ENCODE measurements at regions not wholly inside any gene's neighbourhood (a gene's known extent, or its start where the extent isn't known, plus 50 kb on each side); places are given as distances from the start of the nearest gene placed in this dataset.
"Not testable (repeated sequence)": the region's sequence is repeated elsewhere in the genome, so short reads cannot be mapped to it uniquely, and the experiment has no call there.

DNA sequence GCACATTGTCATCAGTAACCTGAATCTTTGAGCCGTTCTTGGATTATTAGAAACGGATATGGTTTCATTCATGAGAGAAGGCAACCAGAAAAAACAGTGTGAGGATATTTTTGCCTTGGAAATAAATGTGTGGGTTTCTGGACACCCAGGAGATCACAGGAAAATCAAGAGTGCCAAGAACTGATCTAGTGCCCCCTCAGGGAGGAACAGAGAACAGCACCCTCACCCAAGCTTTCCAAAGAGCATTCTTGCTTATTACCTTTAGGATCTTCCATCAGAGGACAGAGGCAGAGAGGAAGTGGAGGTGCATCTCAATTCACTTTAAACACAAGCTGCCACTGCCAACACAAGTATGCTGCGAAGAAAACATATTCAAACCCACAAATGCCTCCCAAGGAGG is 851.5 kb upstream of the COBL start:
- DNase-seq (ENCODE audit: low read depth in 2 of 3, low spot score in 2 of 3): no peak

DNA sequence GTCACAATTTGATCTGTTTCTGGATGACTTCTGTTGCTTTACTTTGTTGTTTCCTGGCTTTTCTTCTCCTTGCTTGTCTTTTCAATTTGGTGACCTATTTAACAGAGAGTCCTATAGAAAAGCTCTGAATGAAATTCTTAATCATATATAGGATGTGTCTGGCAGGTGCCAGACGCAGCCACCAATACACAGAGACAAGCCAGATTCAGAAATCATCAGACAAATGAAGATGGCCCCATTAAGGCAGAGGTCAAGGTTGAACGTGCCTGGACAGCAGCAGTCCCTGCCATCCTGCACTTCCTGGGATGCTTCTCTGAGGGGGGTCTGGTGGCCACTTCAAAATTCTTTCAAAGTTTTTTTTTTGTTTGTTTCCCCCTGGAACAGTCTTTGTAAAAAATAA is 846.7 kb upstream of the COBL start:
- no peak for DNase-seq (ENCODE audit: low read depth in 2 of 3, low spot score in 2 of 3)

DNA sequence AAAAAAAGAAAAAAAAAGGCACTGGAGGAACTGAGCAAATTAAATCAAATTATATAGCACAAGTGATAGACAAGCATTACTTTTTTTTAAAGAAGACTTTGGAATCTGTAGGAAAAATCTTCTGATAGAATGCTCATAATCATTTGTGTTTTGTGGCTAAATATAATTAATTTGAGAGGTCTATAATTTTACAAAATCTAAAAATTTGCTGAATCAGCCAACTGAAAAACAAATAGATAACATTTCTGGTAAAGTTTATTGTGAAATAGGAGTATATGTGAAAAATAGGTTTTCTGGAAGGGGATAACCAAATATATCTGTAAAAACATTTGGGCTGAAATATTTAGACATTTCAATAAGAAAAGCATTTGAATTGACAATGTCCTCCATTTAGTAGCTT is 844.9 kb upstream of the COBL start:
- no peak for DNase-seq (ENCODE audit: low read depth in 2 of 3, low spot score in 2 of 3)

DNA sequence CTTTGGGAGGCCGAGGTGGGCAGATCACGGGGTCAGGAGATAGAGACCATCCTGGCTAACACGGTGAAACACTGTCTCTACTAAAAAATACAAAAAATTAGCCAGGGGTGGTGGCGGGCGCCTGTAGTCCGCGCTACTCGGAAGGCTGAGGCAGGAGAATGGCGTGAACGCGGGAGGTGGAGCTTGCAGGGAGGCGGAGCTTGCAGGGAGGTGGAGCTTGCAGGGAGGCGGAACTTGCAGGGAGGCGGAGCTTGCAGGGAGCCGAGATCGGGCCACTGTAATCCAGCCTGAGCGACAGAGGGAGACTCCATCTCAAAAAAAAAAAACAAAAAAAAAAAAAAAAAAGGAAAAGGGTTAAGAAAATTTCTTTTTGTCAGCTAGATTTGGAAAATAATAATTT is 842.8 kb upstream of the COBL start:
- not testable (repeated sequence) for DNase-seq (ENCODE audit: low read depth in 2 of 3, low spot score in 2 of 3)

DNA sequence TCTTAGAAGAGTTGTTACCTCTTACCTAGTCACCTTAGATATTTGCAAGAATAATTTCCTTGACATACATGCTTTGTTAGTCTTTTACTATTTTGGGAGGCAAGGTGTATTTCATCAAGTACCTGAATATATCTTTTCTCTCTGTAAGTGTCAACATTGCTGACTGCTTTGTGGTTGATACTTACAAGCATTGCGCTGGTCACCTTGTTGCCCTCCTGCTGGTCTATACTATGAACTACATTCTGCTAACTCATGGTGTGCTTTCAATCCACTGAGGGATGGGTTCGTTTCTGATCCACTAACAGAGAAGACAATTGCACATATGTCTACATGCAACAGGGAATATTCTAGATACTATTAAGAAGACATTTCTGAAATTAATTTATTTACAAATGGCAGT is 837.8 kb upstream of the COBL start:
- no peak for DNase-seq (ENCODE audit: low read depth in 2 of 3, low spot score in 2 of 3)

DNA sequence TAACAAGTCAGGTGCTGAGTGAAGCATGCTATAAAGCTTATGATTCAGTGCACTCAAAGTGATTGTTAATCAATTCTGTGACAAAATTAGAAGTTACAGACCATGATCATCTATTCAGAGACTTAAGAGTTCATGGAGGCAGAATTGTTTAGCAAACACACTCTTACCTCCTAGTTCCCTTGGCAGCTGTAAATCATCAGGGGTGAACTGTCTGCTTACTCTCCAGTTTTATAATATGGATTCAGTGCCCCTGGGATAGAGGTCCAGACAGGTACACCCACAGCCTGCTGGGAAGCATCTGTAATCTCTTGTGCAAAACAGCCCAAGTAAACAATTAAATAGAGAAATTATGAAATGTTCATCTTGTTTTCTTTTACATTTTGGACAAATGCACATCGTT is 835.0 kb upstream of the COBL start:
- no peak for DNase-seq (ENCODE audit: low read depth in 2 of 3, low spot score in 2 of 3)

DNA sequence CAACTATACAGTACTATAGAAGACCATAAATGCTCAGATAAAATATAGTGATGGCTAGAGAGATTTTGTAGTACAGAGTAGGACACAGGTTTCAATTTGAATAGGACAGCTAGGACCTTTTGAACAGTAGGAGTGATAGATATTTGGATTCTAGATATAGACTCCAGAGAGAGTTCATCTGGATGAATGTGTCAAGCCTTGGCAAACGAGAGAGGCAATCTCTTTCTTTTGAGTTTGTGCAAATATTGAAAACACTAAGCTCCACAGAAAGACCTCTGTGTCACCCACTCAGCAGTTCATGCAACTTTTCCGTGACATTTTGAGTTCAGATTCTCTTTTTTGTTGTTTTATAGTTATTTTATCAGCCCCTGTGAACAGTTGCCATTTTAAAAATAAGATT is 834.3 kb upstream of the COBL start:
- no peak for DNase-seq (ENCODE audit: low read depth in 2 of 3, low spot score in 2 of 3)

DNA sequence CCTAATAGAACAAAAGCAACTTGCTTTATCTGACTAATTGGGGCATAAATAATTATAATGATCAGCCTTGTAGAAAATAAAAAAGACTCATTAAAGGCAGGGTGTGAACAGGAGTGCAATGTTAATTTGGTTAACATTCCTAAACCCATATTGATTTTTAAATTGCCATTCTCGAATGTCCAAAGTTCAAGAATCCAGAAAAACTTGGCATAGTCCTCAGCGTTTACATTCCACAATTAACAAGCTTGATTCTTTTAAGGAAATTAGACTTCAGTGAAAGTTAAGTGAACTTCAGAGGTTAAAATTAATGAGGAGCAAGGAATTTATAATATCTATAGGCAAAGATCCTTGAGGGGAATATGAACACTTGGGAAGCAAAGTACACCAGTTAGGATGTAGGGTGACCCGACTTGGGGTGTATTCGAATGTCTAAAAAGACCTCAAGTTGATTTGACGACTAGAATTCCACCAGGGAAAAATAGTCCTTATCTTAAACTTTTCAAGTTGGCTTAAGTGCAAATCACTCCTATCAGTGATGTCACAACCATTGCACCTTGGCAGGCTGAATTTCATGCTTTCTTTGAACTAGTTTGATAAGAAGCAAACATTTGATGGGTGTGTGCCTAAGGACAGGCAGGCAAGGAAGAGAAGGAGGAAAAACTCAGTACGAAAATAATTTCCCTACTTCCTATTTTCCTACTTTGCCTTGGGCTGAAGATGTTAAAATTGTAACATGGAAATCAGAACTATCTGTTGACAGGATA is 830.4 kb upstream of the COBL start:
- no peak for DNase-seq (ENCODE audit: low read depth in 2 of 3, low spot score in 2 of 3)

DNA sequence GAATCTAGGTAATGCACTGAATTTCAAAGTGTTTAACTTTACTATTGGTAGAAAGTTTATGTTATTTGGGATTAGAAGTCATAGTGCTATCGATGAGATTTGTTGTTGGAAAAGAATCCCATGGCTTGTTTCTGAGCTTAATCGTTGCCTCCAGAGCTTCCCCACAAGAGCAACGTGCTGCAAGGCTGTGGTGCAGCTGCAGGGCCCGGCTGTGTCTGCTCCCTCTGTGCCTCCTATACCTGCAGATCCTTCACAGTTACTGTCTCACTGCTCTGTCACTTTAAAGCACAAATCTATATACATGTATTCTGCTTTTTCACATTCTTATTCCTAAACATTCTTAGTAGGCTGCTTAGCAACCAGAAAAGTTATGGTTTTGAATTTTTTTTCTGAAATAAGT is 826.6 kb upstream of the COBL start:
- no peak for DNase-seq (ENCODE audit: low read depth in 2 of 3, low spot score in 2 of 3)

DNA sequence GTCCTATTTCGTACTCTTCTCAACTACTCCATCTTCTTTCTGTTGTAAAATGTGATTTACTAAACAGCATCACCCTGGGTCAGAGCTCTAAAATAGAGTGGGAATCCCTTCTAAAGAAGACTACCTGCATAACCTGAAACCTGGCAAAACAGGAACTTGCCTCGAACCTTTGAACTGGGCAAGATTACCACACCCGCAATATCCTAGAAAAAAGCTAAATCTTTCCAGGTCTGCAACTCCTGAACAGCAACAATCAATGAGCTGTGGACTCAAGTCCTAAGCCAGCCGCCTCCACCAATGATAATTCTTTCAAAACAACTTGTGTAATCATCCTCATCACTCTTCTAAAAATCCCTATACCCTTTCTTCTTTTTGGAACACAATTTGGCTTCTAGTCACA is 824.2 kb upstream of the COBL start:
- DNase-seq (ENCODE audit: low read depth in 2 of 3, low spot score in 2 of 3): no peak

DNA sequence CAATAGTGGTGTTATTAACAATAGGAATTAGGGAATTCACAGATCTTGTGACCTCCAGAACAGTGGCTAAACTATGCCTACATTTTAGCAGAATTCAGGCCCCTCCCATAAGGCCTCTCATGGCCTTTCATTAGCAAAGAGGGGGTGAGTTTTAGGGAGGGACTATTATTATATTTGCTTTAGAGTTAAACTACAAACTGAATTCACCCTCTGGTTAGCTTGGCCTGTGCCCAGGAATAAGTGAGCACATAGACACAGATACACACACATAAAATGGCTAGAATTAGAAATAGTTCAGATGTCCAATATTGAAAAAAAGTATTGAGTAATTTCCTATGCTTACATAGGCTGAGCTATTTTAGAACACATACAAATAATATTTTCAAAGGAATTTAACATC is 818.8 kb upstream of the COBL start:
- DNase-seq (ENCODE audit: low read depth in 2 of 3, low spot score in 2 of 3): no peak

DNA sequence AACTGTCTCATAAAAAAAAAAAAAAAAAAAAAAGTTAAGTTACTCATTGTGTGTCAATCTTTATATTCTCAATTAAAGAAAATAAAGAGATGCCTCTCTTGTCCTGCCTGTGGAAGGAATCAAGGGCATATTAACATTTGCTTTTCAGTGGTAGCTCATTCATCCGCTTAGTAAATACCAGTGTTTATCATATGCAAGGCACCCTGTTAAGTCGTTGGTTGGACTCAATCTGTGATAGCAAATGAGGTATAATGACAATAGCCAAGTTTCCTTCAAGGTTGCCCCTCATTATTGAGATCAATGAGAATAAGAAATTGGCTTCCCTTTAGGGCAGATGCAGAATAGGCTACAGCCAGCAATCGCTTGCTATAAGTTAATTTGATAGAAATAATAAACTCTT is 812.7 kb upstream of the COBL start:
- no peak for DNase-seq (ENCODE audit: low read depth in 2 of 3, low spot score in 2 of 3)

DNA sequence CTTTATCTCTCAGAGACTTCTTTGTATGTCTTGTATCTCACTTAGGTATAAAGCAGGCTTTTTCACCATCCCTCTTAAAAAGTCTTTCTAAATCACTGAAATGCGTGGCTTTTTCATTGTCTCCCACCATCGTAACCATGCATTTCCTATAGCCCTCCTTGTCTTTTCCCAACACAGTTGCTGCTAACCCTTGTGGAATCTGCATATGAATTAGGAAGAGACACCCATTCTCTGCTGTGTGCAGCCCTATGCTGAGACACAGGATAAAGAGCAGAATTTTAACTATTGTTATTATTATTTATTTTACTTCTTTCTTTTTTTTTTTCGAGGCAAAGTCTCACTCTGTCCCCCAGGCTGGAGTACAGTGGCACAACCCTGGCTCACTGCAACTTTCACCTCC is 804.3 kb upstream of the COBL start:
- no peak for DNase-seq (ENCODE audit: low read depth in 2 of 3, low spot score in 2 of 3)

DNA sequence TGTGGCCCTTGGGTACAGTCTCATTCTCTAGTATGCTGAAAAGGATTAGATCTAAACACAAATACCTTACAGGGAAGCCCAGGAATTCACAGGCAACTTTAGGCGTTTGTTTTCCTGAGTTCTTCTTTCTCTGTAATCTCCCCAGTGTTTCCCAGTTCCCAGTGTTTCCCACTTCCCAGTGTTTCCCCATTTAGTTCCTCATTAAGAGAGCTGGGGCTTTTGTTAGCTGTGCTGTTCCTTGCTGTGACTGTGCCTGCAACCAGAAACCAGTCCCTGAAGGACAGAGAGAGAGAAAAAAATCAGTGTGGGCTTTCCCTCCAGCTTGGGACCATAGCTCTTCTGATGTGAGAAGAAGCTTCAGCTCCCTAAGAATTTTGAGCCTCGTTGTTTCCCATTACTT is 802.9 kb upstream of the COBL start:
- no peak for DNase-seq (ENCODE audit: low read depth in 2 of 3, low spot score in 2 of 3)

DNA sequence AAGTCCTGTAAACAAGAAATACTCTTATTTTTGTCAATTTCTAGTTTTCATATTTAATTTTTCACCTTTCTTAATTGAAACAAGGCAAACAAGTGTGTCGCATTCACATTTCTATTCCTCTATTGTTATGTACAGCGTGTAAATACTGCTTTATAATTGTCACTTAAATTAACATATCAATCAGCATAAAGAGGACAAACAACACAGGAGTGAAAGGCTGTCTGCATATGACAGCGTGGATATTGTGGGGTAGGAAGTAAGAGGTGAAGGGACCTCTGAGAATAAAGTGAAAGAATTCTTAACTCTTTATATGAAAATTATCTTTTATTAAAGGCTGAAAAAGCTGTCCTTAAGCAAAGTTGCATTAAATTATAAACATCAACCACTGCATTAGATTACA is 797.9 kb upstream of the COBL start:
- DNase-seq (ENCODE audit: low read depth in 2 of 3, low spot score in 2 of 3): no peak

DNA sequence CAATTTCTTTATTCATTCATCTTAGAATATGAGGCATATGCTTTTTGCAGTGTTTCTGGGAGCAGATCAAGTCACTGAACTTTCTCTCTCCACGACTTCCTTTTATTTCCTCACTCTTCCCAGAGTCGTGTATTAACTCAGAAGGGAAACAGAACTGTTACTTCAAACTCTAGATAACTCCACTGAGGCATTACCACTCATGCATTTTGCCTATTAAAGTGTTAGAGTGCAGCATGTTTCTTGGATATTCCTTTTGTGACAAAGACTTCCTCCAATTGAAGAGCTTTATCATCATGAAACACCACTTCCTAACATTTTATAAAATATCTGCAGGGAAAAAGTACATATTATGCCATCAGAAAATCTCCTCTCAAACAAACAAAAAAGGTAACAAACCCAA is 797.4 kb upstream of the COBL start:
- no peak for DNase-seq (ENCODE audit: low read depth in 2 of 3, low spot score in 2 of 3)

DNA sequence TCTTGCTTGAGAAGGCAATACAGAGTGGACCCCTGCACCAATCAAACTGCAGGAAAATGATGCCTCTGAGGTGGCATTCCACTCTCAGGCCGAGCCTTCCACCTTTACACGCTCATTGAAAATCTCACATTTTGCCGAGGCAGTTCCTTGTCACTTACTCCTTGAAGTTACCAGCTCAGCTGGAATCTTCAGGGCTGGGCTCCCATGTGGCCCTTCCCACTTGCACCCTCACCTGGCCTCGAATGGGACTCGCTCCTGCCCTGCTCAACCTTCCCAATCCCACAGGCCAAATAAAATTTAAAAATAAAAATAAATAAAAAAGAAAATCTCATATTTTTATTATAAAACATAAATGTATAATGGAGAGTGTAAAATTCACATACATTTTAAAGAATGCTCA is 790.7 kb upstream of the COBL start:
- no peak for DNase-seq (ENCODE audit: low read depth in 2 of 3, low spot score in 2 of 3)

DNA sequence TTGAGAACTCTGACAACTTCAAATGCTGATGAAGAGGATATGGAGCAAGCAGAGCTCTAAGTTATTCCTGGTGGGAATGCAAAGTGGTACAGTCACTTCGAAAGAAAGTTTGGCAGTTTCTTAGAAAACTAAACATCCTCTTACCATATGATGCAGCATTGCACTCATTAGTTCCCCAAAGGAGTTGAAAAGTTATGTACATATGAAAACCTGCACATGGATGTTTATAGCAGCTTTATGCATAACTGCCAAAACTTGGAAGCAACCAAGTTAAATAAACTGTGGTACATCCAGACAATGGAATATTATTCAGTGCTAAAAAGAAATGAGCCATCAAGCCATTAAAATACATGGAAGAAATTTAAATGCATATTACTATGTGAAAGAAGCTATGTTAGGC is 779.3 kb upstream of the COBL start:
- no peak for DNase-seq (ENCODE audit: low read depth in 2 of 3, low spot score in 2 of 3)

DNA sequence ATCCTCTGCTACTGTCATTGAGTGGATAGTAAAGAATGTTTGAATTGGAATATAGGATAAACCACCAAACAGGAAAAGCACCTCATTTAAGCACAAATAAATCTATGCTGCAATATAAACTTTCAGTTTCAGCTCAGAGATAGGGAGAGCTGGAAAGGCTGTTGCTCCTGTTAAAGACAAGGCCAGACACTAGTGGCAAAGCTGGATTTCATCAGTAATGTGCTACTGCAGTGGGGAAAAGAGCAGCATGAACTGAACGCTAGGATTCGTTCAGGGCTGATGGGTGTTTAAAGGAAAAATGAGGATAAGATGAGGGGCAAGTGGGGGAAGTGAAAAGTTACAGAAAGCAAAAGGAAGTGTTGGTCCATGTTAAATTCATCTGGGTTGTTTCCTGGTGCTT is 775.4 kb upstream of the COBL start:
- no peak for DNase-seq (ENCODE audit: low read depth in 2 of 3, low spot score in 2 of 3)

DNA sequence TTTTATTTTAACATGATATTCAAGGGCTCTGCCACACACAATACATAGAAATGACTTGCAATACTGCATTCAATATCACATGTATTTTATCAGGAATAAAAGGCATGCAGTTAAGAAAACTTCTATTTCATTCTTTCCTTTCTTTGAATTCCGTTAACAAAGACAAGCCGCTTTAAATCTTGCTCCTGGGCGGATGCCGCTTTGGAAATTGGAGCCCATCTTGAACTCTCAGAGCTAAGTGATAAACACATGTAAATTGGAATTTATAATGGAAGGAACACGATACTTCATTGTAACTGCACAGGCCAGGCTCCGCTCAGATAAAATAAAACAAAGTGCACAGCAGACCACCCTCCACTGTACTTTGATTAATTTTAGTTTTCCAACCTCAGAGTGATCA is 774.5 kb upstream of the COBL start:
- DNase-seq (ENCODE audit: low read depth in 2 of 3, low spot score in 2 of 3): no peak

DNA sequence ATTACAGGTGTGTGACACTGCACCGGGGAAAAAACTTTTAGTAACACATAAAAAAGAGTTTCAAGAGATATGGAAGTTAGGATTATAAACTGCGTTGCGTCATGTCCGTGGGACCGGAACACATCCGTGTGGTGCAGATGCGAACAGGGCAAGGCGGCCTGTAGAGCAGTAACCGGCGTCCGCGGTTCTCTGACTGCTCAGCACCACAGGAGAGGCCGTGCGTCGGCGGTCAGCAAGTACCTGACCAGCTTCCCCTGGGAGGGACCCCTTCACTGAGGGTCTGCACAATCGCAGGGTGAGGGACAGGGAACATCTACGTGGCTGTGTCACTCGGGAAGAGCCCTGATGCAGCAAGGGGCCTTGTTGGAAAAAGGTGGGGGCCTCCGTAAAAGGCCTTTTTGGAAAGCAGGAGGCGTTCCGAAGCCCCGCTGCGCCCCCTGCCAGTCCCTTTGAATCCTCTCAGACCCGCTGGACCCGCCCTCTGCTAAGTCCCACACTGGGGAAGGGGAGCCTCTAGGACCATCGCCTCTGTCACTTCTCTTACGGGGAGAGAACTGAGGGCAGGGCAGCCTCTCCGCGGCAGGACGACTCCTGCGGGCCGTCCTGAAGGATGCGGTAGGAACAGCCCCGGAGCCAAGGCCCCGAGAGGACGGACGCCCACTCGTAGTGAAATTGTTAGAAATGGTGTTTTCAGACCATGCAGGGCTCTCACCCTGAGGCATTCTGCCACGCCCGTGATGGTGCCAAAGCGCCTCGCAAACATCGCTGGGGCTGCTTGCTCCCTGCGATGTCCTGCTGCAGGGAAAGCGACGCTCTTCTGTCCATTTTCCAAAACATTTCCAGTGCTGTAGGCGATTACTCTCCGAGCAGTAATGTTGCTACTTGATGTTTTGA is 771.6 kb upstream of the COBL start:
- no peak for DNase-seq (ENCODE audit: low read depth in 2 of 3, low spot score in 2 of 3)

DNA sequence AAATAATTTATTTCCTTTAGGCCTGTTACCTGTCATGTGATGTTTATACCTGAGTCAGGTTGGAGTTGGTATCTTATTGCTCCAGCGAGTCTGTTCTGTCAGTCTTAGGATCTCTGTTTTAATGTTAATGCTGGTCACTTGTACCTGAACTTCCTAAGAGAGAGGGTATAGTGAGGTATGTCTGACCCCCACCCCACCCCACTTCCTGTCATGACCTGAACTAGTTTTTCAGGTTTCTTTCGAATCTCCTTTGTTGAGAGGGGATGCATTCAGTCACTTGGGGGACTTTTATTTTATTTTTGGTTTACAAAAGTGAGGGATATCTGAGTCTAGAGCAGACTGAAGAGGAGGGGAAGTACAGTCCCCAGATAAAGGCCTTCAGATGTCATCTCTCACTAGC is 769.0 kb upstream of the COBL start:
- no peak for DNase-seq (ENCODE audit: low read depth in 2 of 3, low spot score in 2 of 3)

DNA sequence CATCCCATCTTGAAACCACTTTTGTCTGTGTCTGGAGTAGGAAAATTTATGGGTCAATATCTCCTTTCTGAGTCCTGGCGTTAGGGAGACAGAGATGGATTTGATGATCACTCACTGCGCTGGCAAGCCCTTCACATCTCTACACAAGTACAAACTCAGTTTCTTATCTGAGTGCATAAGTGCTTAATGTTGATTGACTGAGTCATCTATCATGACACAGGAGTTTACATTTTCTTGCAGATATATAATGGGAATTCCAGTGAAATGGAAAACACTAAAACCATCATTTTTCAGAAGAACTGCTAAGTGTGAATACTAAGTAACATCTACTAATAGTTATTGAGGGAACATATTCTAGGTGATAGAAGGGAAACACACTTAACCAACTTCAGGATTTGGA is 763.9 kb upstream of the COBL start:
- DNase-seq (ENCODE audit: low read depth in 2 of 3, low spot score in 2 of 3): no peak
